Memory B cell (primary cell): ENCODE measurements at regions not wholly inside any gene's neighbourhood (a gene's known extent, or its start where the extent isn't known, plus 50 kb on each side); places are given as distances from the start of the nearest gene placed in this dataset.

Experiments
- ATAC-seq: fragments of 150-1000 bp; cut with Tn5 transposase; 2 replicates; pipeline ENCODE4 v1.10.0; 2021; ENCODE audit warnings: low read depth, mild to moderate bottlenecking, moderate library complexity
- DNase-seq, 2 donors: peaks; one replicate each; pipeline ENCODE4 v3.0.0; 2022; ENCODE audit warnings: low spot score in 2 of 2
- H3K27ac Mint-ChIP-seq: one replicate; pipeline ENCODE4 v1.8.0; 2022; ENCODE audit warnings: mild to moderate bottlenecking, moderate library complexity, mixed read lengths
- H3K27me3 Mint-ChIP-seq: one replicate; pipeline ENCODE4 v1.8.0; 2022; ENCODE audit warnings: mixed read lengths
- H3K36me3 Mint-ChIP-seq: one replicate; pipeline ENCODE4 v1.8.0; 2022; ENCODE audit warnings: mild to moderate bottlenecking, mixed read lengths
- H3K4me1 Mint-ChIP-seq: one replicate; pipeline ENCODE4 v1.8.0; 2022; ENCODE audit warnings: mixed read lengths
- H3K4me3 Mint-ChIP-seq: one replicate; pipeline ENCODE4 v1.8.0; 2022; ENCODE audit warnings: mild to moderate bottlenecking, moderate library complexity, mixed read lengths
- H3K9me3 Mint-ChIP-seq: one replicate; pipeline ENCODE4 v1.8.0; 2022; ENCODE audit warnings: mixed read lengths

DNA sequence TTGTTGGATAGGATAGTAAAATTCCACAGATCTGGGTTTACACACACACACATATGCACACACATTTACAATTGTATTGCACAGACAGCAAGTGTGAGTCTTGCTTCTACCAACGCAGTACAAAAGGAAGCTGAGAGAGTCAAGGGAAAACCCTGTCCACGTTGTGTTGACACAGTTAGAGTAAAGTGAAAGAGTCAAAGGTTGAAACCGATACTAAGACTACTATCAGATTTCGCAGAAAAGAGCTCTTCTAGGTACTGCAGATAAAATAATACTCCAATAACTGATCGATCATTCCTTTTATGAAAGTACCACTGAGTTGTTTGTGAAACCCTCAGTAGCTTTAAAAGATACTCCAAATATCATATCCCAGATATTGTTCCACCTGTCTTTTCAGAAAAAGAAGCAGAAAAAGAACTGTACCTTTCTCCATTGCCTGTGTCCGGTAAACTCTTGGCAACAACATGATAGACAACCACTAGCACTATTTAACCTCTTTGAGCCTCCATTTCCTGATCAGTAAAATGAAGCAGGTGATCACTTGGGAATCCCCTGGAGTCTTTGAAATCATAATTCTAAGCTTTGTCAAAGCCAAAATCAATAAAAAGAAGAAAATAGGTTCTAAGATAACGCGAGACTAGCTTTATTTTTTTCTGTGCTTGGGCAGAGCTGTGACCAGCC is 224.6 kb upstream of the FOXN3 start:
- Mint-ChIP-seq H3K4me3 (peak overlapping the region; percentile 62), H3K27ac (peak overlapping the region; percentile 93), H3K27me3 (no peaks in the 10 kb centered on the region), H3K9me3 (peaks cover 2% of the 10 kb centered on the region), H3K4me1 (peaks cover 17% of the 10 kb centered on the region), H3K36me3 (peaks cover 2% of the 10 kb centered on the region)
- DNase-seq (no peak), ATAC-seq (peak; percentile 97)

- DNase-seq = no peak
- H3K36me3 Mint-ChIP-seq = peaks cover 2% of the 10 kb centered on the region
- no peaks in the 10 kb centered on the region for H3K27me3 Mint-ChIP-seq
- H3K4me1 Mint-ChIP-seq = peaks cover 17% of the 10 kb centered on the region
- no peak overlapping the region for H3K4me3 Mint-ChIP-seq
- H3K27ac Mint-ChIP-seq = peak overlapping the region; percentile 53
- ATAC-seq = no peak
- H3K9me3 Mint-ChIP-seq = peaks cover 2% of the 10 kb centered on the region
Measured at GRCh38 chr14:89640141-89640540, 223.1 kb upstream of the FOXN3 start.

DNA sequence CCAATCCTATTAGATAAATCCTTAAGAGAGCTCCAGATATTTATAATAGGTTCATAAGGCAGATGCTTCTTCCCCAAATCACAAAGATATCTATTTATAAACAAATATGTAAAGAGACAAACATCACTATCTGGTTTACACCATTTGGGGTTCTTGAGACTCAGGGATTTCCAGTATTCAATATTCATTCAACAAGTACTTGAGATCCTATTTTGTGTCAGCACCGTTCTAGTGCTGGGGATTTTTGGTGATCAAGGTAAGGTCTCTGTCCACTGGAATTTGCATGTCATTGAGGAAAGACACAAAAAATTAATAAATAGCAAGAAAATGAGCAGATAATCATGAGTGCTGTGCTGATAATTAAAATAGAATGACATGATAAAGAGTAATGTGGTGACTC is 222.7 kb upstream of the FOXN3 start:
- Mint-ChIP-seq H3K27me3 (no peaks in the 10 kb centered on the region), H3K9me3 (peaks cover 2% of the 10 kb centered on the region), H3K4me1 (peaks cover 17% of the 10 kb centered on the region), H3K36me3 (peaks cover 2% of the 10 kb centered on the region), H3K4me3 (no peak overlapping the region), H3K27ac (peak overlapping the region; percentile 53)
- DNase-seq (no peak), ATAC-seq (no peak)

- peaks cover 2% of the 10 kb centered on the region for H3K9me3 Mint-ChIP-seq
- DNase-seq = no peak
- no peak overlapping the region for H3K4me3 Mint-ChIP-seq
- H3K36me3 Mint-ChIP-seq = peaks cover 2% of the 10 kb centered on the region
- no peaks in the 10 kb centered on the region for H3K27me3 Mint-ChIP-seq
- no peak for ATAC-seq
- H3K4me1 Mint-ChIP-seq = peaks cover 17% of the 10 kb centered on the region
- H3K27ac Mint-ChIP-seq = no peak overlapping the region
Measured at GRCh38 chr14:89638891-89639290, 221.9 kb upstream of the FOXN3 start.

DNA sequence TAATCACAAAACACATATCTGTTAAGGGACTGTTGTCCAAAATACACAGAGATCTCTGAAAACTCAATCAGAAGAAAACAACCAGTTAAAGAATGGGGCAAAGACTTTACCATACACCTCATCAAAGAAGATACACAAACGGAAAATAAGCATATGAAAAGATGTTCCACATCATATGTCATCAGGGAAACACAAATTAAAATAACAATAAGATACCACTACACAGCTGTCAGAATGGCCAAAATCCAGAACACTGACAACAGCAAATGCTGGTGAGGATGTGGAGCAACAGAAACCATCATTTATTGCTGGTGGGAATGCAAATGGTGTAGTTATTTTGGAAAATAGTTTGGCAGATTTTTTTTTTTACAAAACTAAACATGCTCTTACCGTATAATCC is 220.5 kb upstream of the FOXN3 start:
- DNase-seq = no peak
- Mint-ChIP-seq H3K9me3 (peaks cover 2% of the 10 kb centered on the region), H3K27ac (no peak overlapping the region), H3K36me3 (peaks cover 2% of the 10 kb centered on the region), H3K27me3 (no peaks in the 10 kb centered on the region), H3K4me3 (no peak overlapping the region), H3K4me1 (peaks cover 22% of the 10 kb centered on the region)
- ATAC-seq = no peak

DNA sequence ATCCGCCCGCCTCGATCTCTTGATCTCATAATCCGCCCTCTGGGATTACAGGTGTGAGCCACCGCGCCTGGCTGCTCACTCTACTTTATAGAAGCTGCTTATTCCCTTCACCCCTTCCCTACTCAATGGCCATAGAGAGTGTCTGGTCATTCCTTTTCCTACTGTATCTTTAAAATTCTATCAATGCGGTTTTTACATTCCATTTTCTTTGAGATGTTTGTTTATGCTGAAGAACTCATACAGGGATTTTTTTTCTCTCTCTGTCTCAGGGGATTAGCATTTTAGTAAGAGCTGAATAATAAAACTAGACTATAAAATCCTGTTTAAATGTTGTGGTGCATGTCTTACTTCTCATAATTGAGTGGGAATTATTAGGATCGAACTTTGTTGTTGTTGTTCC is 218.6 kb upstream of the FOXN3 start:
- Mint-ChIP-seq H3K9me3 (peaks cover 2% of the 10 kb centered on the region), H3K4me1 (peaks cover 13% of the 10 kb centered on the region), H3K36me3 (peaks cover 2% of the 10 kb centered on the region), H3K4me3 (no peak overlapping the region), H3K27me3 (no peaks in the 10 kb centered on the region), H3K27ac (no peak overlapping the region)
- ATAC-seq (no peak), DNase-seq (no peak)

GRCh38 chr14:89634037-89634436 is 217.0 kb upstream of the FOXN3 start:
- H3K4me1 Mint-ChIP-seq = peaks cover 12% of the 10 kb centered on the region
- ATAC-seq = no peak
- H3K27me3 Mint-ChIP-seq = no peaks in the 10 kb centered on the region
- no peak overlapping the region for H3K4me3 Mint-ChIP-seq
- no peaks in the 10 kb centered on the region for H3K9me3 Mint-ChIP-seq
- no peak overlapping the region for H3K27ac Mint-ChIP-seq
- H3K36me3 Mint-ChIP-seq = no peaks in the 10 kb centered on the region
- DNase-seq = no peak

DNA sequence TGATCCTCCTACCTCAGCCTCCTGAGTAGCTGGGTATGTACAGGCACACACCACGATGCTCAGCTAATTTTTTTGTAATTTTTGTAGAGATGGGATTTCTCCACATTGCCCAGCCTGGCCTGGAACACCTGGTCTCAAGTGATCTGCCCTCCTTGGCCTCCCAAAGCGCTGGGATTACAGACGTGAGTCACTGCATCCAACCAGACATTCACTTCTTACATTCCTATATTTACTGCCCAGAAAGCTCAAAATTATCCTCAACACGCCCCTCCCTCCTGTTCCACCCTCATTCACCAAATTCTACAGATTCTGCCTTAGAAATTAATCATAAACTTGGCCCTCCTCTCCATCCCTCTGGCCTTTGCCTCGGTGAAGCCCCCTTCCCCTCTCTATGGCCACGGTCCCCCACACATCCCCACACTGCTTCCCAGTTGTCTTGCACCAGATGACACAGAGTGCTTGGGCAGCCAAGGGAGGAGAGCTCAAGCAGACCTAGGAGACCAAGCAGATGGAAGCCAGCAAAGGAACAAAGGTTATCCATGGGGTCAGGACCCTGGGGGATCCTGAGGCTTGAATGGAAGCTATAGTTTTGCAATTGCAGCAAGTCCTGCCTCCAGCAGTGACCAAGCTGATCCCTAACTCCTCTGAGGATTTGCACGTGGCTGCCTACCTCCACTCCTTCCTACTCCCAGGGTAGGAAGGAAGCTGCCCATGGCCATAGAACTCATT is 213.2 kb upstream of the FOXN3 start:
- H3K36me3 Mint-ChIP-seq = no peaks in the 10 kb centered on the region
- no peak overlapping the region for H3K27ac Mint-ChIP-seq
- H3K9me3 Mint-ChIP-seq = peaks cover 3% of the 10 kb centered on the region
- H3K4me1 Mint-ChIP-seq = peaks cover 15% of the 10 kb centered on the region
- ATAC-seq (no peak), DNase-seq (no peak)
- H3K27me3 Mint-ChIP-seq = no peaks in the 10 kb centered on the region
- H3K4me3 Mint-ChIP-seq = no peak overlapping the region

- ATAC-seq = no peak
- Mint-ChIP-seq H3K36me3 (no peaks in the 10 kb centered on the region), H3K27me3 (no peaks in the 10 kb centered on the region), H3K4me3 (no peak overlapping the region), H3K9me3 (peaks cover 3% of the 10 kb centered on the region), H3K27ac (peak overlapping the region; percentile 29), H3K4me1 (peaks cover 15% of the 10 kb centered on the region)
- no peak for DNase-seq
Measured at GRCh38 chr14:89629383-89629782, 212.3 kb upstream of the FOXN3 start.

GRCh38 chr14:89628521-89628920 is 211.5 kb upstream of the FOXN3 start:
- Mint-ChIP-seq H3K27me3 (no peaks in the 10 kb centered on the region), H3K9me3 (peaks cover 3% of the 10 kb centered on the region), H3K27ac (no peak overlapping the region), H3K36me3 (no peaks in the 10 kb centered on the region), H3K4me3 (no peak overlapping the region), H3K4me1 (peaks cover 15% of the 10 kb centered on the region)
- ATAC-seq (no peak), DNase-seq (no peak)

DNA sequence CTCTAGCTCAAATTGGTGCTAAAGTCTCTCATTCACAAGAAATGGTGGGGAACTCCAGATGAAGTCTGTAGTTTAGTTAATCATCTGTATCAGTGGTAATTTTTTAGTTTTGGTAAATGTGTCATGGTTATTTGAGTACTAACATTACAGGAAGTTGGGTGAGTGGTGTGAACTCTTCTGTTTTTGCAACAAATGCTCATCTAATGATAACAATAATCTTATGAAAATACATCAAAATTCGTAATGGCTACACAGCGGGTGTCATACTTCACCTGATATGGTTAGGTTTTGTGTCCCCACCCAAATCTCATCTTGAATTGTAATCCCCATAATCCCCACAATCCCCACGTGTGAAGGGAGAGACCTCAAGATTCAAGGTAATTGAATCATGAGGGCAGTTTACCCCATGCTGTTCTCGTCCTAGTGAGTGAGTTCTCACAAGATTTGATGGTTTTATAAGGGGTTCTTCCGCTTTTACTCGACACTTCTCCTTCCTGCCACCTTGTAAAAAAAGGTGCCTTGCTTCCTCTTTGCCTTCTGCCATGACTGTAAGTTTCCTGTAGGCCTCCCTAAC is 209.3 kb upstream of the FOXN3 start:
- peaks cover 14% of the 10 kb centered on the region for H3K4me1 Mint-ChIP-seq
- no peaks in the 10 kb centered on the region for H3K36me3 Mint-ChIP-seq
- H3K4me3 Mint-ChIP-seq = no peak overlapping the region
- DNase-seq = peak in 1 of 2 donors; percentile 26
- peak; percentile 89 for ATAC-seq
- no peaks in the 10 kb centered on the region for H3K27me3 Mint-ChIP-seq
- H3K9me3 Mint-ChIP-seq = peaks cover 3% of the 10 kb centered on the region
- H3K27ac Mint-ChIP-seq = peak overlapping the region; percentile 52

GRCh38 chr14:89625731-89626232 is 208.7 kb upstream of the FOXN3 start:
- Mint-ChIP-seq H3K27me3 (no peaks in the 10 kb centered on the region), H3K4me1 (peaks cover 14% of the 10 kb centered on the region), H3K27ac (no peak overlapping the region), H3K9me3 (peaks cover 3% of the 10 kb centered on the region), H3K36me3 (no peaks in the 10 kb centered on the region), H3K4me3 (no peak overlapping the region)
- DNase-seq (no peak), ATAC-seq (no peak)

DNA sequence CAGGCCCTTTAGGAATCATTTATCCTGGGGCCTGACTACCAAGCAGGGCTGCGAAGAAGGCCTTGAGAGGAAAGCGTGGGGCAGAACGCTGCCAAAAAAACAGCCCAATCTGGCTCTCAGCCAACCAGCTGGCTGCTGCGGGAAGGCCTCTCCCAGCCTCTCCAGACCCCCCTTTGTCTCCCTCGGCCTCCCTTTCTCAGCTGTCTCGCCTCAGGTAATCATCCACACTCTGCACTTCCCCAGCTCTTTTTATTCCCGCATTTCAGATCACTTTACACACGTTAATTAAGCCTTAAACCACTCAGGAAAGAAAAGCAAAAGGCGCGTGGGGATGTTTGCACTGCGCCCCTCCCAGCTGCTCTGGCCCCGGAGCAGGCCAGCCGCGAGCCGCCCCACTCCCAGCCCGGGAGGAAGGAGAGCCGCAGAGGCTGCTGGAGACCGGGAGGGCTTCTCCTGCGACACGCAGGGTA is 208.2 kb upstream of the FOXN3 start:
- H3K4me3 Mint-ChIP-seq = no peak overlapping the region
- no peaks in the 10 kb centered on the region for H3K36me3 Mint-ChIP-seq
- H3K27me3 Mint-ChIP-seq = no peaks in the 10 kb centered on the region
- no peak overlapping the region for H3K27ac Mint-ChIP-seq
- H3K4me1 Mint-ChIP-seq = peaks cover 16% of the 10 kb centered on the region
- ATAC-seq = no peak
- DNase-seq = no peak
- peaks cover 3% of the 10 kb centered on the region for H3K9me3 Mint-ChIP-seq

- peaks cover 3% of the 10 kb centered on the region for H3K9me3 Mint-ChIP-seq
- H3K4me3 Mint-ChIP-seq = no peak overlapping the region
- no peaks in the 10 kb centered on the region for H3K27me3 Mint-ChIP-seq
- peaks cover 20% of the 10 kb centered on the region for H3K4me1 Mint-ChIP-seq
- ATAC-seq (no peak), DNase-seq (no peak)
- H3K27ac Mint-ChIP-seq = no peak overlapping the region
- no peaks in the 10 kb centered on the region for H3K36me3 Mint-ChIP-seq
Measured at GRCh38 chr14:89624500-89625156, 207.6 kb upstream of the FOXN3 start.
